ENCODE measurements at regions not wholly inside any gene's neighbourhood (a gene's known extent, or its start where the extent isn't known, plus 50 kb on each side); places are given as distances from the start of the nearest gene placed in this dataset.
"Not testable (repeated sequence)": the region's sequence is repeated elsewhere in the genome, so short reads cannot be mapped to it uniquely, and the experiment has no call there.

DNA sequence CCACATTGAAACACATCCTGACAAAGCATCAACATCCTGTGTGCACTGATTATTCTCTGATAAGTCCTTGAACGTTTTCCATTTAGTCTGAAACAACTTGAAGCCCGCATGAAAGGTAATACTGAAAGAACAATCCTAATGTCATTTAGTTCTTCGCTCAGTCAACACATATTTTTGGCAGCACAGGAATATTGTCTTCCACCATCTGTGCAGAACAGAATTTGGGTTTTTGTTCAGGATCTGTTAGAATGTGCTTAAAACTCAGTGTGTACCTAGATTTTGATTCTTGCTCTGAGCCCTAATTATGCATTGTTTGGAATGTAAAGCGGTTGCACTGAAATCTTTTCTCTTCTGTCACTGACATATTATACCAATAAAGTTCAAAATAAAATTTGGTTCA lies 1036.6 kb downstream of the CDH11 start:
- CTCF ChIA-PET (ENCODE audit: partially characterized antibody): no interaction called here
- Histone ChIP-seq H3K9me3 (ENCODE audit: control insufficient read depth in 1 of 2, low read length in 2 of 2) (no peaks in the 10 kb centered on the region), H3K27ac (ENCODE audit: low read depth, low read length) (no peak overlapping the region), H3K4me1 (ENCODE audit: insufficient read depth, low read length) (no peaks in the 10 kb centered on the region), H3K4me3 (ENCODE audit: low read length in 2 of 2) (no peak overlapping the region), H3K27me3 (ENCODE audit: insufficient read depth, low read length) (no peaks in the 10 kb centered on the region), H3K36me3 (ENCODE audit: insufficient read depth, low read length) (no peaks in the 10 kb centered on the region)
- no peak for DNase-seq
- no peak overlapping the region for H3K4me3 Mint-ChIP-seq
- no peak overlapping the region for H3K27ac Mint-ChIP-seq
- intact Hi-C loops (cut with micrococcal nuclease): no loop called here
- POLR2A ChIA-PET (ENCODE audit: partially characterized antibody): no interaction called here
- peaks cover 0 to 55% (median 23%) of the 10 kb centered on the region in 8 donors for H3K9me3 Mint-ChIP-seq
- peaks cover 0 to 1% of the 10 kb centered on the region in 2 donors for H3K36me3 Mint-ChIP-seq
- no peaks in the 10 kb centered on the region for H3K27me3 Mint-ChIP-seq
- H3K4me1 Mint-ChIP-seq: no peaks in the 10 kb centered on the region

DNA sequence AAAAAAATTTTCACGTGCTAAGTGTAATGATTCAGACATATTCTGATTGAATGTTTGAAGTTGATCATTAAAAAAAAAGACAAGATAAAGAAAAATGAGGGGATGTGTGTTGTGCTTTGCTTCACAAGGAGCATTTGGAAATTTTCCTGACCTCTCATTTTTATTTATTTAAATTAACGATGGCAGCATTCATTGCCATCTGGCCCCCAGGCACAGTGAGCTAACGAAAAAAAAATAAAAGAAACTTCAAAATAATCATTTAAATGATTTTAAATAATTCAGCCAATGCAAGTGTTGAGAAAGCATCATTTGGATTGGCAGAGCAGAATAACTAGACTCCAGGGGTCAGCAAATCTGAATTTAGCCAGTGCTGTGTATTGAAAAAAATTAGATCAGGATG lies 1037.2 kb downstream of the CDH11 start:
- Histone ChIP-seq H3K9me3 (ENCODE audit: control insufficient read depth in 1 of 2, low read length in 2 of 2) (no peaks in the 10 kb centered on the region), H3K4me1 (ENCODE audit: insufficient read depth, low read length) (no peaks in the 10 kb centered on the region), H3K27ac (ENCODE audit: low read depth, low read length) (no peak overlapping the region), H3K4me3 (ENCODE audit: low read length in 2 of 2) (no peak overlapping the region), H3K27me3 (ENCODE audit: insufficient read depth, low read length) (no peaks in the 10 kb centered on the region), H3K36me3 (ENCODE audit: insufficient read depth, low read length) (no peaks in the 10 kb centered on the region)
- H3K4me3 Mint-ChIP-seq: no peak overlapping the region
- H3K27me3 Mint-ChIP-seq: no peaks in the 10 kb centered on the region
- H3K36me3 Mint-ChIP-seq: peaks cover 0 to 1% of the 10 kb centered on the region in 2 donors
- no peaks in the 10 kb centered on the region for H3K4me1 Mint-ChIP-seq
- ChIA-PET CTCF (ENCODE audit: partially characterized antibody) (no interaction called here), POLR2A (ENCODE audit: partially characterized antibody) (no interaction called here)
- peaks cover 0 to 56% (median 22%) of the 10 kb centered on the region in 8 donors for H3K9me3 Mint-ChIP-seq
- DNase-seq: no peak
- intact Hi-C loops (cut with micrococcal nuclease): no loop called here
- H3K27ac Mint-ChIP-seq: no peak overlapping the region

DNA sequence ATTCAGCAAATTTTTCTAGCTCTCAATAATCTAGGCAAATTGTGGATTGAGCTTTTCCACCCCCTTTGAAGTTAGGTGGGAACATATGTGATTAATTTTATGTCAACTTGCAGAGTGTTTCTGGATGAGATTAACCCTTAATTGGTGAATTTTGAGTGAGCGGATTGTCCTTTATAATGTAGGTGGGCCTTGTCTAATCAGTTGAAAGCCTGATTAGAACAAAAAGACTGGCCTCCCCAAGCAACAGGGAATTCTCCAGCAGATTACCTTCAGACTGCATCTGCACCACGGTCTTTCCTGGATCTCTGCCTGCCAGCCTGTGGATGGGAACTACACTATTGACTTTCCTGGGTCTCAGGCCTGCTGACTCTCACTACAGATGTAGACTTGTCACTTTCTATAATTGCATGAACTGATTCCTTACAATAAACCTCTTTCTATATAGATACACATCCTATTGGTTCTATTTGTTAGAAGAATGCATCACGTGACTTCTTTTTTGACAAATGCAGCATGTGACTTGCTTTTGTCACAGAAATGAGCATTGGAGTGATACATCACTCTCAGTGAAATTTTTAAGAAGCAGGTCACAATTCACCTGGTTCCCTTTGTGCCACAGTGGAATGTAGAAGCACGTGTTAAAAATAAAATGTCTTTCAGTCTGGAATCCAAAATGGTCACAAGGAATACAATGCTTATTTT lies 1038.3 kb downstream of the CDH11 start:
- ChIA-PET POLR2A (ENCODE audit: partially characterized antibody) (no interaction called here), CTCF (ENCODE audit: partially characterized antibody) (no interaction called here)
- H3K27me3 Mint-ChIP-seq: no peaks in the 10 kb centered on the region
- Histone ChIP-seq H3K27me3 (ENCODE audit: insufficient read depth, low read length) (no peaks in the 10 kb centered on the region), H3K27ac (ENCODE audit: low read depth, low read length) (no peak overlapping the region), H3K9me3 (ENCODE audit: control insufficient read depth in 1 of 2, low read length in 2 of 2) (no peaks in the 10 kb centered on the region), H3K4me1 (ENCODE audit: insufficient read depth, low read length) (no peaks in the 10 kb centered on the region), H3K4me3 (ENCODE audit: low read length in 2 of 2) (no peak overlapping the region), H3K36me3 (ENCODE audit: insufficient read depth, low read length) (no peaks in the 10 kb centered on the region)
- no peaks in the 10 kb centered on the region for H3K4me1 Mint-ChIP-seq
- no peak overlapping the region for H3K27ac Mint-ChIP-seq
- no peak overlapping the region for H3K4me3 Mint-ChIP-seq
- intact Hi-C loops (cut with micrococcal nuclease): no loop called here
- H3K36me3 Mint-ChIP-seq: peaks cover 0 to 1% of the 10 kb centered on the region in 2 donors
- peaks cover 0 to 57% (median 20%) of the 10 kb centered on the region in 8 donors for H3K9me3 Mint-ChIP-seq
- DNase-seq: no peak

DNA sequence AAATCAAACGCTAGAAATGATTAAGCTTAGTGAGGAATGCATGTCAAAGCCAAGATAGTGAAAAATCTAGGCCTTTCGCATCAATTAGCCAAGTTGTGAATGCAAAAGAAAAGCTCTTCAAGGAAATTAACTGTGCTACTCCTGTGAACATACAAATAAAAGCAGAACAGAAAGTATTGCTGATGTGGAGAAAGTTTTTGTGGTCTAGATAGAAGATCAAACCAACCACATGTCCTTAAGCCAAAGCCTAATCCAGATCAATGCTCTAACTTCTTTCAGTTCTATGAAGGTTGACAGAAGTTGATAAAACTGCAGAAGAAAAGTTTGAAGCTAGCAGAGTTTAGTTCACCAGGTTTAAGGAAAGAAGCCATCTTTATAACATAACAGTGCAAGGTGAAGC lies 1044.6 kb downstream of the CDH11 start:
- Mint-ChIP-seq H3K4me3 (no peak overlapping the region), H3K36me3 (no peaks in the 10 kb centered on the region), H3K27ac (no peak overlapping the region), H3K9me3 (peaks cover 7 to 50% (median 17%) of the 10 kb centered on the region in 8 donors), H3K4me1 (no peaks in the 10 kb centered on the region), H3K27me3 (no peaks in the 10 kb centered on the region)
- no peak overlapping the region for H3K27ac ChIP-seq (ENCODE audit: low read depth, low read length)
- DNase-seq: no peak
- H3K9me3 ChIP-seq (ENCODE audit: control insufficient read depth in 1 of 2, low read length in 2 of 2): no peaks in the 10 kb centered on the region
- H3K4me3 ChIP-seq (ENCODE audit: low read length in 2 of 2): no peak overlapping the region
- intact Hi-C loops (cut with micrococcal nuclease): no loop called here
- ChIA-PET POLR2A (ENCODE audit: partially characterized antibody) (no interaction called here), CTCF (ENCODE audit: partially characterized antibody) (interaction anchor here (0.6 kb wide), 1 partner anchor 10 kb away, joined by 3 read pairs; no protein-coding TSS in a partner anchor)
- no peaks in the 10 kb centered on the region for H3K36me3 ChIP-seq (ENCODE audit: insufficient read depth, low read length)
- no peaks in the 10 kb centered on the region for H3K27me3 ChIP-seq (ENCODE audit: insufficient read depth, low read length)
- no peaks in the 10 kb centered on the region for H3K4me1 ChIP-seq (ENCODE audit: insufficient read depth, low read length)

DNA sequence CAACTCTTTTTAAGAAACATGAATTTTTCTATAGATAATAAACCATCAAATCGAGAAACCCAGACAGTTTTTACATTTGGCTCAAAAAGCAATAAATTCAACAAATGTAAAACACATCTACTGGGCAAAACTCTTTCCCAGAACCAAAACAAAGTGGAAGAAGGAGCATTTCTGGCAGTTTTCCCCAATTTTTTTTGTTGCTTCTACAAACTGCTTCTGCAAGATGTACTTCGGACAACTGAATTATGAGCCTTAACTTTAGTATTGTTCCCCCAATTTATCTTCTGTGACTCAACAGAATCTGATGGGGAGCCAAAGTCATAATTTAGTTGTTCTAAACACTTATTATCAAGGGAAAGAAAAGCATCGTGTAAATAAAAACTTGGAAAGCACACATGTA lies 1047.2 kb downstream of the CDH11 start:
- Mint-ChIP-seq H3K4me3 (no peak overlapping the region), H3K27me3 (no peaks in the 10 kb centered on the region), H3K9me3 (peaks cover 8 to 46% (median 21%) of the 10 kb centered on the region in 8 donors), H3K4me1 (no peaks in the 10 kb centered on the region), H3K36me3 (no peaks in the 10 kb centered on the region), H3K27ac (no peak overlapping the region)
- Histone ChIP-seq H3K36me3 (ENCODE audit: insufficient read depth, low read length) (no peaks in the 10 kb centered on the region), H3K4me1 (ENCODE audit: insufficient read depth, low read length) (no peaks in the 10 kb centered on the region), H3K9me3 (ENCODE audit: control insufficient read depth in 1 of 2, low read length in 2 of 2) (no peaks in the 10 kb centered on the region), H3K27ac (ENCODE audit: low read depth, low read length) (no peak overlapping the region), H3K4me3 (ENCODE audit: low read length in 2 of 2) (no peak overlapping the region), H3K27me3 (ENCODE audit: insufficient read depth, low read length) (no peaks in the 10 kb centered on the region)
- DNase-seq: no peak
- intact Hi-C loops (cut with micrococcal nuclease): no loop called here
- ChIA-PET POLR2A (ENCODE audit: partially characterized antibody) (no interaction called here), CTCF (ENCODE audit: partially characterized antibody) (no interaction called here)

DNA sequence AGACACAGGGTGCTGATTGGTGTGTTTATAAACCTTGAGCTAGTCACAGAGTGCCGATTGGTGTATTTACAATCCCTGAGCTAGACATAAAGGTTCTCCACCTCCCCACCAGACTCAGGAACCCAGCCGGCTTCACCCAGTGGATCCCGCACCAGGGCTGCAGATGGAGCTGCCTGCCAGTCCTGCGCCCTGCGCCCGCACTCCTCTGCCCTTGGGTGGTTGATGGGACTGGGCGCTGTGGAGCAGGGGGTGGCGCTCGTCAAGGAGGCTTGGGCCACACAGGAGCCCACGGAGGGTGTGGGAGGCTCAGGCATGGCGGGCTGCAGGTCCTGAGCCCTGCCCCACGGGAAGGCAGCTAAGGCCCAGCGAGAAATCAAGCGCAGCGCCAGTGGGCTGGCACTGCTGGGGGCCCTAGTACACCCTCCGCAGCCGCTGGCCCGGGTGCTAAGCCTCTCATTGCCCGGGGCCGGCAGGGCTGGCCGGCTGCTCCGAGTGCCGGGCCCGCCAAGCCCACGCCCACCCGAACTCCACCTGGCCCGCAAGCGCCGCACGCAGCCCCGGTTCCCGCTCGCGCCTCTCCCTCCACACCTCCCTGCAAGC lies 1049.6 kb downstream of the CDH11 start:
- DNase-seq; H3K27ac ChIP-seq (ENCODE audit: low read depth, low read length); H3K9me3 ChIP-seq (ENCODE audit: control insufficient read depth in 1 of 2, low read length in 2 of 2); CTCF ChIA-PET (ENCODE audit: partially characterized antibody); H3K4me3 ChIP-seq (ENCODE audit: low read length in 2 of 2); POLR2A ChIA-PET (ENCODE audit: partially characterized antibody); H3K4me1 ChIP-seq (ENCODE audit: insufficient read depth, low read length); intact Hi-C loops (cut with micrococcal nuclease); H3K27me3 Mint-ChIP-seq; H3K27ac Mint-ChIP-seq; H3K4me1 Mint-ChIP-seq; H3K27me3 ChIP-seq (ENCODE audit: insufficient read depth, low read length); H3K36me3 ChIP-seq (ENCODE audit: insufficient read depth, low read length); H3K36me3 Mint-ChIP-seq; H3K4me3 Mint-ChIP-seq: not testable (repeated sequence)
- H3K9me3 Mint-ChIP-seq: peaks cover 6 to 50% (median 21%) of the 10 kb centered on the region in 8 donors

DNA sequence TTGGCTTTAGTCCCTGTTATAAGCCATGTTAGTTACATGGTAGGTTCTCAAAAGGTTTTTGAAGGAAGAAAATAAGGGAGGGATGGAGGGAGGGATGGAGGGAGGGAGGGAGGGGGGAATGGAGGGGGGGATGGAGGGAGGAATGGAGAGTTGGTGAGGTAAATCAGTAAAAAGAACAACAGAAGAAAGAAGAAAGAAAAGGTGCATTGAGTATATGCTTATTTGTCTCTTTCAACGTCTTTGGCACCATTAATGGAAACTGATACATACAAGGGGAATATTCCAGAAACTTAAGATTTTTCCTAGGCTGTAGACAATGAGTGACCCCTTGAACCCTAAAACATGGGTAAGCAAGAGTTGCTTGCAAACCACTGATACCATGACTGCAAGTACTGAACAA lies 1056.3 kb downstream of the CDH11 start:
- POLR2A ChIA-PET (ENCODE audit: partially characterized antibody): no interaction called here
- Mint-ChIP-seq H3K27me3 (no peaks in the 10 kb centered on the region), H3K36me3 (no peaks in the 10 kb centered on the region), H3K27ac (no peak overlapping the region), H3K4me1 (no peaks in the 10 kb centered on the region), H3K9me3 (peaks cover 0 to 44% (median 13%) of the 10 kb centered on the region in 8 donors), H3K4me3 (no peak overlapping the region)
- H3K4me3 ChIP-seq (ENCODE audit: low read length in 2 of 2): no peak overlapping the region
- no peak overlapping the region for H3K27ac ChIP-seq (ENCODE audit: low read depth, low read length)
- intact Hi-C loops (cut with micrococcal nuclease): no loop called here
- H3K36me3 ChIP-seq (ENCODE audit: insufficient read depth, low read length): no peaks in the 10 kb centered on the region
- H3K4me1 ChIP-seq (ENCODE audit: insufficient read depth, low read length): no peaks in the 10 kb centered on the region
- no peaks in the 10 kb centered on the region for H3K27me3 ChIP-seq (ENCODE audit: insufficient read depth, low read length)
- no peaks in the 10 kb centered on the region for H3K9me3 ChIP-seq (ENCODE audit: control insufficient read depth in 1 of 2, low read length in 2 of 2)
- CTCF ChIA-PET (ENCODE audit: partially characterized antibody): no interaction called here
- DNase-seq: no peak
